ENCODE measurements at regions not wholly inside any gene's neighbourhood (a gene's known extent, or its start where the extent isn't known, plus 50 kb on each side); places are given as distances from the start of the nearest gene placed in this dataset.

- TF ChIP-seq, protein P1, sequence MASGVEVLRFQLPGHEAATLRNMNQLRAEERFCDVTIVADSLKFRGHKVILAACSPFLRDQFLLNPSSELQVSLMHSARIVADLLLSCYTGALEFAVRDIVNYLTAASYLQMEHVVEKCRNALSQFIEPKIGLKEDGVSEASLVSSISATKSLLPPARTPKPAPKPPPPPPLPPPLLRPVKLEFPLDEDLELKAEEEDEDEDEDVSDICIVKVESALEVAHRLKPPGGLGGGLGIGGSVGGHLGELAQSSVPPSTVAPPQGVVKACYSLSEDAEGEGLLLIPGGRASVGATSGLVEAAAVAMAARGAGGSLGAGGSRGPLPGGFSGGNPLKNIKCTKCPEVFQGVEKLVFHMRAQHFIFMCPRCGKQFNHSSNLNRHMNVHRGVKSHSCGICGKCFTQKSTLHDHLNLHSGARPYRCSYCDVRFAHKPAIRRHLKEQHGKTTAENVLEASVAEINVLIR (CRISPR knock-in tag; IDR thresholded peaks at IDR 0.05): no peak
- TF ChIP-seq, protein P2, sequence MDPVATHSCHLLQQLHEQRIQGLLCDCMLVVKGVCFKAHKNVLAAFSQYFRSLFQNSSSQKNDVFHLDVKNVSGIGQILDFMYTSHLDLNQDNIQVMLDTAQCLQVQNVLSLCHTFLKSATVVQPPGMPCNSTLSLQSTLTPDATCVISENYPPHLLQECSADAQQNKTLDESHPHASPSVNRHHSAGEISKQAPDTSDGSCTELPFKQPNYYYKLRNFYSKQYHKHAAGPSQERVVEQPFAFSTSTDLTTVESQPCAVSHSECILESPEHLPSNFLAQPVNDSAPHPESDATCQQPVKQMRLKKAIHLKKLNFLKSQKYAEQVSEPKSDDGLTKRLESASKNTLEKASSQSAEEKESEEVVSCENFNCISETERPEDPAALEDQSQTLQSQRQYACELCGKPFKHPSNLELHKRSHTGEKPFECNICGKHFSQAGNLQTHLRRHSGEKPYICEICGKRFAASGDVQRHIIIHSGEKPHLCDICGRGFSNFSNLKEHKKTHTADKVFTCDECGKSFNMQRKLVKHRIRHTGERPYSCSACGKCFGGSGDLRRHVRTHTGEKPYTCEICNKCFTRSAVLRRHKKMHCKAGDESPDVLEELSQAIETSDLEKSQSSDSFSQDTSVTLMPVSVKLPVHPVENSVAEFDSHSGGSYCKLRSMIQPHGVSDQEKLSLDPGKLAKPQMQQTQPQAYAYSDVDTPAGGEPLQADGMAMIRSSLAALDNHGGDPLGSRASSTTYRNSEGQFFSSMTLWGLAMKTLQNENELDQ (CRISPR knock-in tag; IDR thresholded peaks at IDR 0.05; ENCODE audit: borderline replicate concordance): no peak
- TF ChIP-seq, protein P3, sequence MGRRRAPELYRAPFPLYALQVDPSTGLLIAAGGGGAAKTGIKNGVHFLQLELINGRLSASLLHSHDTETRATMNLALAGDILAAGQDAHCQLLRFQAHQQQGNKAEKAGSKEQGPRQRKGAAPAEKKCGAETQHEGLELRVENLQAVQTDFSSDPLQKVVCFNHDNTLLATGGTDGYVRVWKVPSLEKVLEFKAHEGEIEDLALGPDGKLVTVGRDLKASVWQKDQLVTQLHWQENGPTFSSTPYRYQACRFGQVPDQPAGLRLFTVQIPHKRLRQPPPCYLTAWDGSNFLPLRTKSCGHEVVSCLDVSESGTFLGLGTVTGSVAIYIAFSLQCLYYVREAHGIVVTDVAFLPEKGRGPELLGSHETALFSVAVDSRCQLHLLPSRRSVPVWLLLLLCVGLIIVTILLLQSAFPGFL (CRISPR knock-in tag; IDR thresholded peaks at IDR 0.05): no peak
- TF ChIP-seq YBX1 (IDR thresholded peaks at IDR 0.05) (no peak), NEUROD1 (IDR thresholded peaks at IDR 0.05; ENCODE audit: borderline replicate concordance, low read depth, low read length, partially characterized antibody) (no peak), HNRNPLL (IDR thresholded peaks at IDR 0.05; ENCODE audit: low read depth, low read length, poor library complexity, severe bottlenecking) (no peak), CHCHD3 (CRISPR knock-in tag; IDR thresholded peaks at IDR 0.05) (no peak)
- TF ChIP-seq, protein P4, sequence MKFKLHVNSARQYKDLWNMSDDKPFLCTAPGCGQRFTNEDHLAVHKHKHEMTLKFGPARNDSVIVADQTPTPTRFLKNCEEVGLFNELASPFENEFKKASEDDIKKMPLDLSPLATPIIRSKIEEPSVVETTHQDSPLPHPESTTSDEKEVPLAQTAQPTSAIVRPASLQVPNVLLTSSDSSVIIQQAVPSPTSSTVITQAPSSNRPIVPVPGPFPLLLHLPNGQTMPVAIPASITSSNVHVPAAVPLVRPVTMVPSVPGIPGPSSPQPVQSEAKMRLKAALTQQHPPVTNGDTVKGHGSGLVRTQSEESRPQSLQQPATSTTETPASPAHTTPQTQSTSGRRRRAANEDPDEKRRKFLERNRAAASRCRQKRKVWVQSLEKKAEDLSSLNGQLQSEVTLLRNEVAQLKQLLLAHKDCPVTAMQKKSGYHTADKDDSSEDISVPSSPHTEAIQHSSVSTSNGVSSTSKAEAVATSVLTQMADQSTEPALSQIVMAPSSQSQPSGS (CRISPR knock-in tag; IDR thresholded peaks at IDR 0.05): no peak
Measured at GRCh38 chr10:85148693-85149640, 820.6 kb downstream of the CCSER2 start (continued).

All from K562 (cell line).